Nephron progenitor cell (in vitro differentiated cells): ENCODE measurements at regions not wholly inside any gene's neighbourhood (a gene's known extent, or its start where the extent isn't known, plus 50 kb on each side); places are given as distances from the start of the nearest gene placed in this dataset.
"Not testable (repeated sequence)": the region's sequence is repeated elsewhere in the genome, so short reads cannot be mapped to it uniquely, and the experiment has no call there.

Experiments used
- DNase-seq: peaks from one replicate; pipeline ENCODE4 v3.0.0; 2021
- H3K27ac Mint-ChIP-seq: 2 replicates; pipeline ENCODE4 v1.8.0; 2021; ENCODE audit warnings: mild to moderate bottlenecking, moderate library complexity, mixed read lengths
- H3K27me3 Mint-ChIP-seq: 2 replicates; pipeline ENCODE4 v1.8.0; 2021; ENCODE audit warnings: mild to moderate bottlenecking, low read depth, mixed read lengths; ENCODE audit not compliant: poor library complexity
- H3K36me3 Mint-ChIP-seq: 2 replicates; pipeline ENCODE4 v1.8.0; 2021; ENCODE audit warnings: low read depth, mixed read lengths
- H3K4me1 Mint-ChIP-seq: 2 replicates; pipeline ENCODE4 v1.8.0; 2021; ENCODE audit warnings: mixed read lengths
- H3K4me3 Mint-ChIP-seq: 2 replicates; pipeline ENCODE4 v1.8.0; 2021; ENCODE audit warnings: mild to moderate bottlenecking, moderate library complexity, mixed read lengths
- H3K9me3 Mint-ChIP-seq: 2 replicates; pipeline ENCODE4 v1.8.0; 2021; ENCODE audit warnings: mild to moderate bottlenecking, moderate library complexity, mixed read lengths
- TF ChIP-seq, protein P1 (sequence below): fragments of 200-600 bp; sonication (generic); IDR thresholded peaks from 2 replicates; pipeline ENCODE4 v1.5.0; 2021; ENCODE audit warnings: antibody characterized with exemption

DNA sequence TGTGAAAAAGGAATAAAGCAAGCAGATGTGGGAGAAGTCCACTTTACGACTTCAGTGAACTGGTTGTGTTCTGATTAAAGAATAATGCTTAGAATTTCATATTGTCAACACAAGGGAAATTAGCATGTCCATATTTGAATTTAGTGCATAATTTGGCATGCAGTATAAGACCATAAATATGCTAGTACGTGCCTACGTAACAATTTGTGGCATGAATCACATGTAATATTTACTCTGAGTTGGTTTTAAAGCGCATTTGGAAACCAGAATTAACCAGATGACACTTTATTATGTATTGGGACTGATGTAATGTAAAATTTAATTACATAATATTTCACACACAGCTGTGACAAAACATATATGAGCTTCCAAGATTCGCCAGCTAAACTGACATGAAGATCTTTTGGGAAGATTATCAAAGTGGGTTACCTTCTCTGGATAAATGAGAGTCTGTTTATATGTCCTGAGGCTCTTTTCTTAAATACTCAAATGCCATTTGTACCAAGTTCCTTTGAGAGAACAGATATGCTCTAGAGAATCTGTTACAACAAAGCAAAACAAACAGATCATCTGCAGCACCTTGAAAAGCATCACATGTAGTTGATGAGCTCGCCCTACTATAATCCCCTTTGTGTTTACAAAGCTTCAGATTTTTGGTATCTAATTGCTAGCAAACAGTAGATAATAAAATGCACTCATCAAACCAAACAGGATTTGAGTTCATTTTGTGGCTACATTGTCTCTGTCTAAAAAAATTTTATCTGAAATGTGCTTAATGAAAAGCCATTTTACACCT, 1468.6 kb downstream of the CDH11 start:
- Mint-ChIP-seq H3K9me3 (no peaks in the 10 kb centered on the region), H3K4me3 (no peak overlapping the region), H3K27ac (no peak overlapping the region), H3K27me3 (no peaks in the 10 kb centered on the region), H3K36me3 (no peaks in the 10 kb centered on the region), H3K4me1 (no peaks in the 10 kb centered on the region)
- DNase-seq = no peak
- TF ChIP-seq, protein P1, sequence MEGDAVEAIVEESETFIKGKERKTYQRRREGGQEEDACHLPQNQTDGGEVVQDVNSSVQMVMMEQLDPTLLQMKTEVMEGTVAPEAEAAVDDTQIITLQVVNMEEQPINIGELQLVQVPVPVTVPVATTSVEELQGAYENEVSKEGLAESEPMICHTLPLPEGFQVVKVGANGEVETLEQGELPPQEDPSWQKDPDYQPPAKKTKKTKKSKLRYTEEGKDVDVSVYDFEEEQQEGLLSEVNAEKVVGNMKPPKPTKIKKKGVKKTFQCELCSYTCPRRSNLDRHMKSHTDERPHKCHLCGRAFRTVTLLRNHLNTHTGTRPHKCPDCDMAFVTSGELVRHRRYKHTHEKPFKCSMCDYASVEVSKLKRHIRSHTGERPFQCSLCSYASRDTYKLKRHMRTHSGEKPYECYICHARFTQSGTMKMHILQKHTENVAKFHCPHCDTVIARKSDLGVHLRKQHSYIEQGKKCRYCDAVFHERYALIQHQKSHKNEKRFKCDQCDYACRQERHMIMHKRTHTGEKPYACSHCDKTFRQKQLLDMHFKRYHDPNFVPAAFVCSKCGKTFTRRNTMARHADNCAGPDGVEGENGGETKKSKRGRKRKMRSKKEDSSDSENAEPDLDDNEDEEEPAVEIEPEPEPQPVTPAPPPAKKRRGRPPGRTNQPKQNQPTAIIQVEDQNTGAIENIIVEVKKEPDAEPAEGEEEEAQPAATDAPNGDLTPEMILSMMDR = no peak

DNA sequence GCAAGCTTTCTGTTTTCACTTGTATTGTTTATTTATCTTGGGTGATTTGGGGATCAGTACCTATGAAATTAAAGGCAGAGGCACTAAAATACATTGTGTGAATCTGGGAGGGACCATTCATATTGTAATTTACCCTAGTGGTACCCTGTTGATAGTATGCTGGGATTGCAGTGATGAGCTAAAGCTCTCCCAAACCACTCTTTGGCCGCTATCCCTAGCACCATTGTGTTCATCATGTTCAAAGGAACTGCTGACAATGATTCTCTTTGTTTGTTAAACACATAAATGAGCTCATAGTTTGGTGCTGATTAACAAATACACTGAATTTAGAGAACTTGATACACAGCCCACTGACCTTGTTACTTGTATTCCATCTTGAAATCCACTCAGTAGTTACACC, 1469.8 kb downstream of the CDH11 start:
- Mint-ChIP-seq H3K9me3 (no peaks in the 10 kb centered on the region), H3K4me3 (no peak overlapping the region), H3K27ac (no peak overlapping the region), H3K27me3 (no peaks in the 10 kb centered on the region), H3K4me1 (no peaks in the 10 kb centered on the region), H3K36me3 (no peaks in the 10 kb centered on the region)
- TF ChIP-seq, protein P1 = no peak
- no peak for DNase-seq

DNA sequence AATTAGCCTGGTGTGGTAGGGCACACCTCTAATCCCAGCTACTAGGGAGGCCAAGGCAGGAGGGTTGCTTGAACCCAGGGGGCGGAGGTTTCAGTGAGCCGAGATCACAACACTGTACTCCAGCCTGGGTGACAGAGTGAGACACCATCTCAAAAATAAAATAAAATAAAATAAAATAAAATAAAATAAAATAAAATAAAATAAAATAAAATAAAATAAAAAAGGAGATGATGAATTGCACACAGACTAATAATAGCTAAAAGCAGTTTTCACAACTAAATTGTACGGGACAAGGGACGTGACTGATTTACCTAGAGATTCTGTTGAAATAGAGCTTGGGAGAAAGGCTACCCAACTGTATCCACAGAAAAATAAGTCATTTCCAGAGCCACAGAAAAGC, 1471.3 kb downstream of the CDH11 start:
- TF ChIP-seq, protein P1 = no peak
- Mint-ChIP-seq H3K36me3 (no peaks in the 10 kb centered on the region), H3K27me3 (no peaks in the 10 kb centered on the region)

DNA sequence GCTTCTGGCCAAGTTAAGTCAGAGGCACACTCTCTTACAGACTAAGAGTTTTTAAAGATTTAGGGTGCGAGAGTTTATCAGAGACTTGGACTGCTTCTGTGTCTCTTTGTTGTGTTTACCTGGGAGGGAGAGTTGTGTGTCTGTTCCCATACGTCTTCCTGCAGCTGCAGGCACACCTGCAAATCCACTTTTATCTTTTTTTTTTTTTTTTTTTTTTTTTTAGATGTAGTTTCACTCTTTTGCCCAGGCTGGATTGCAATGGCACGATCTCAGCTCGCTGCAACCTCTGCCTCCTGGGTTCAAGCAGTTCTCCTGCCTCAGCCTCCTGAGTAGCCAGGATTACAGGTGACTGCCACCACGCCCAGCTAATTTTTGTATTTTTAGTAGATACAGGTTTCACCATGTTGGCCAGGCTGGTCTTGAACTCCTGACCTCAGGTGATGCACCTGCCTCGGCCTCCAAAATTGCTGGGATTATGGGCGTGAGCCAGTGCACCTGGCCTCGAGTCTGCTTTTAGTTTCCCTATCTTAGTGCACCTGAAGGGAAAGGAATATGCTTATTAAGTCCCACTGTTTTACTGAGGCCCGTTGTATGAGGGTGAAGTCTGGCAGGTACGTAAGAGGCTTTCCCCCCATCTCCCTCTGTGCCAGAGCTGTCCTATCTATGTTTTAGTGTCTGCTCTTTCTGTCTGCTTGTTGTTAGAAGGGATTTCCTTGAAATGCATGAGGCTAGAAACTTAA, 1488.0 kb downstream of the CDH11 start:
- H3K36me3 Mint-ChIP-seq, H3K4me3 Mint-ChIP-seq, H3K4me1 Mint-ChIP-seq, H3K27me3 Mint-ChIP-seq, H3K27ac Mint-ChIP-seq, DNase-seq: not testable (repeated sequence)
- peaks cover 19% of the 10 kb centered on the region for H3K9me3 Mint-ChIP-seq

More for the DNA sequence above, 1471.3 kb downstream of the CDH11 start:
- H3K27ac Mint-ChIP-seq = no peak overlapping the region
- no peaks in the 10 kb centered on the region for H3K4me1 Mint-ChIP-seq
- H3K4me3 Mint-ChIP-seq = no peak overlapping the region
- no peaks in the 10 kb centered on the region for H3K9me3 Mint-ChIP-seq
- DNase-seq = no peak

DNA sequence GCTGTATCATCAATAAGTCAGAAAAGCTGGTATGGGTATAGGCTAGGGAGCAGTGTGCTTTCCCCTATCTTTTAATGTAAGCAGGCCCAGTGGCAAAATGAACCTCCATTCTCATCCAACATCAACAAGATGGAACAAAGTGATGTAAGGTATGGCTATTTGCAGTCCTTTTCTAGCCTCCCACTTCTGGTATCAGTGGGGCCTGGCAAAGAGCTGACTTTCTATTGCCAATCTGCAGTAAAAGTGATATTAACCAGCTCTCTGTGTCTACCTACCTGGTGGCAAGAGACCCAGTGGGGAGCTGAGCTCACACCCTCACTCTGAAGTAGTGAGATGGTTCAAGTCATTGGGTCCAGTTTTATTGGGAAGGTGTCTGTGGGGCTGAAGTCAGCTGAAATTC, 1492.6 kb downstream of the CDH11 start:
- TF ChIP-seq, protein P1 = no peak
- Mint-ChIP-seq H3K27ac (no peak overlapping the region), H3K36me3 (no peaks in the 10 kb centered on the region), H3K4me3 (no peak overlapping the region), H3K9me3 (peaks cover 17% of the 10 kb centered on the region), H3K27me3 (peaks cover 5% of the 10 kb centered on the region), H3K4me1 (no peaks in the 10 kb centered on the region)
- no peak for DNase-seq

DNA sequence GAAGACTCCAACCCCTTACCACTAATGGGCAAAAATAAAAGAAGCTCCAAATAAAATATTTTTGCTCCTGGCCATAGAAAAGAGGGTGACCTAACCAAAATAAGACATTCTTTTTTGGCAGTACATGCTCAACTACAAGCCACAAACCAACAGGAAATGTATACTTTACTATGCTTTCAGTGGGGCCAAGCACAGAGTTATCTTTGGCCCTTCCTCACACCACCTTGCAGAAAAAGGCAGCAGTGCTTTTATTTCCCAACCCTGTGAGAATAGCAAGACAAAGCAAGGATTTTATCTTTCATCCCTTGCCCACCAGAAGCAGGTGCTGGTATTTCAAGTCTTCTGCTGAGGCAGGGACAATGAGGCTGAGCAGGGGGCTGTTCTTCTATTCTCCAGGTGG, 1493.1 kb downstream of the CDH11 start:
- Mint-ChIP-seq H3K27ac (no peak overlapping the region), H3K4me3 (no peak overlapping the region), H3K36me3 (no peaks in the 10 kb centered on the region), H3K27me3 (peaks cover under 1% of the 10 kb centered on the region), H3K9me3 (peaks cover 15% of the 10 kb centered on the region), H3K4me1 (no peaks in the 10 kb centered on the region)
- TF ChIP-seq, protein P1 = no peak
- no peak for DNase-seq
